HS-5 (cell line): ENCODE measurements at regions not wholly inside any gene's neighbourhood (a gene's known extent, or its start where the extent isn't known, plus 50 kb on each side); places are given as distances from the start of the nearest gene placed in this dataset.

Experiments
- DNase-seq: peaks from one replicate; pipeline ENCODE4 v3.0.0-alpha.2; 2012; ENCODE audit warnings: low read depth

- no peak for DNase-seq
Measured at GRCh38 chr2:2765176-2765800, 434.2 kb upstream of the MYT1L start.

GRCh38 chr2:2764739-2765138 is 433.7 kb upstream of the MYT1L start:
- no peak for DNase-seq

- no peak for DNase-seq
Measured at GRCh38 chr2:2764001-2764355, 432.9 kb upstream of the MYT1L start.

DNA sequence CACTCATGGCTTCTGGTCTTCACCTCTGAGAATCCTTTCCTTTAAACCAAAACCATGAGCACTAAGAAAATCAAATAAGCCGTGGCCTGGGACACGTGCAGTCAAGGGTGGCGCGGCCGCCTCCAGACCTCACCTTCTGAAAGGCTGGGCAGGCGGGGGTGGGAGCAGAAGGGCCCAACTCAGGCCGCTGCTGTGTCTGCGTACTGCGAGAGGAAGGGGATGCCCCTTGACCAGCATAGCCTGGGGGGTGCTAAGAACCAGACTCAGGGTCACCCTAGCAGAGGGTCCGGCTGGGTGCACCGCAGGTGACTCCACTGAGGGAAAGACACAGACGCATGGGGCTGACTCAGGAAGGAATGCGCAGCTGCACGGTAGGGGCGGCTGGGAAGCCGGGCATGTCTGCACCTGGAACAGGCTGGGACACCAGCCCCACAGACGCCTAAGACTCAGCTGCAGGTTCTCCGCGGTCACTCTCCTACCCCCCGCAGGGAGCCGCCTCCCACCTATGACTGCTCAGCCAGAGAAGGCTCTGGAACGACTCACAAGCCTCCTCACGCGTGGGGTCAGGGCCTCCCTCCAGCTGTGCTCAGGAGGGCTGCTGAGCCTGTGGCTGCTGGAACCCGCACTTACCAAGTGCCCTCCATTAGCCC is 432.4 kb upstream of the MYT1L start:
- DNase-seq = no peak

DNA sequence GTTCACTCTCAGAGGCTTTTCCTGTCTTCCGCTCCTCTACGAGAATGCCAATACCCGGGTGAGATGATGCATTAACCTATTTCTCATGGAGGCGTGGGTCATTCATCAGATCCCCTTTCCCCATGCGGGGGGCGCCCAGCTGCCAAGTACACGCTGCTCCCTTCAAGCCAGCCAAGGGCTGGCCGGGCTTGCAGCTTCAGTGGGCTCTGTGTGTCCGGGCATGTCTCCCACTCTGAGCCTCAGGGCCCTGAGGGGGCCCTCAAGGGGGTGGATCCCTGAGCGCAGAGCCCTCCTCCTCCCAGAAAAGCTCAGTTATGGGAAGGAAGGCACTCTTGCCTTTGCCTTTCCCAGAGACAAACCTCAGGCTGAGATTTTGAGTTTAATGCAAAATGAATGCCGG is 431.8 kb upstream of the MYT1L start:
- no peak for DNase-seq

DNA sequence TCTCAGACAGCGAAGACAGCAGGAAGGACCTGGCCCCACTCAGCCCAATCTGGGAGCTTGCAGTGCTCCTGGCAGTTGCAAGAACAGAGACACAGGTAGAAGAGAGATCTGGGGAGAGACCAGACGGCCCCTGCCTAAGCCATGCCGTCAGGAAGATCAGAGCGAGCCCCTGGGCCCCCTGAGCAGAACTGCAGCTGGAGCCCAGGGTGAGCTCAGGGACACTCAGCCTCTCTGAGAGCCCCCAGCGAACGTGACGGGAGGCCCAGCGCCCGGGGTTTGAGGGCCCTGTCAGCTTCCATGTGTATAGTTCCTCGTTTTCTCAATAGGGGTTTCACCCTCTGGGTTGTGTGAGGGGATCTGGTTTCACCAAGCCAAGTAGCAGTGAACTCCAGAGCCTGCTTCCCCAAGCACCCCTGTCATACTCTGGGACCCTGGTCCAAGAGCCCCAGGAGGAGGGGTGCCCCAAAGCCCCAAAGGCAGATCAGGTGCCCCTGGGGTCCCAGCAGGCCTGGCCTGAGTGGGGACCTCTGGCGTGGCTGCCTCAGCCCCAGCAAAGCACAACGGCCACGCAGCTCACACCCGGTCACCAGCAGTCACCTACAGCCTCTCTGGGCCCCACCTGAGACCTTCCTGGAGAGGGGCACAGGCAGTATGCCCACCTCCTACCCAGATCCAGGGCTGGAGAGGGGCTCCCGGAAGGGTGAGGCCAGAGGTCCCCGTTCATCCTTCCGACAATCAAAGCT is 431.3 kb upstream of the MYT1L start:
- no peak for DNase-seq

GRCh38 chr2:2758793-2759367 is 427.8 kb upstream of the MYT1L start:
- DNase-seq = no peak

- no peak for DNase-seq
Measured at GRCh38 chr2:2757764-2758163, 426.7 kb upstream of the MYT1L start.

- DNase-seq = no peak
Measured at GRCh38 chr2:2756886-2757285, 425.8 kb upstream of the MYT1L start.

- DNase-seq = no peak
Measured at GRCh38 chr2:2755990-2756389, 424.9 kb upstream of the MYT1L start.

- no peak for DNase-seq
Measured at GRCh38 chr2:2754940-2755339, 423.9 kb upstream of the MYT1L start.

- no peak for DNase-seq
Measured at GRCh38 chr2:2751715-2752315, 420.7 kb upstream of the MYT1L start.

- no peak for DNase-seq
Measured at GRCh38 chr2:2750867-2751714, 420.0 kb upstream of the MYT1L start.

GRCh38 chr2:2749206-2749598 is 418.1 kb upstream of the MYT1L start:
- DNase-seq = no peak

DNA sequence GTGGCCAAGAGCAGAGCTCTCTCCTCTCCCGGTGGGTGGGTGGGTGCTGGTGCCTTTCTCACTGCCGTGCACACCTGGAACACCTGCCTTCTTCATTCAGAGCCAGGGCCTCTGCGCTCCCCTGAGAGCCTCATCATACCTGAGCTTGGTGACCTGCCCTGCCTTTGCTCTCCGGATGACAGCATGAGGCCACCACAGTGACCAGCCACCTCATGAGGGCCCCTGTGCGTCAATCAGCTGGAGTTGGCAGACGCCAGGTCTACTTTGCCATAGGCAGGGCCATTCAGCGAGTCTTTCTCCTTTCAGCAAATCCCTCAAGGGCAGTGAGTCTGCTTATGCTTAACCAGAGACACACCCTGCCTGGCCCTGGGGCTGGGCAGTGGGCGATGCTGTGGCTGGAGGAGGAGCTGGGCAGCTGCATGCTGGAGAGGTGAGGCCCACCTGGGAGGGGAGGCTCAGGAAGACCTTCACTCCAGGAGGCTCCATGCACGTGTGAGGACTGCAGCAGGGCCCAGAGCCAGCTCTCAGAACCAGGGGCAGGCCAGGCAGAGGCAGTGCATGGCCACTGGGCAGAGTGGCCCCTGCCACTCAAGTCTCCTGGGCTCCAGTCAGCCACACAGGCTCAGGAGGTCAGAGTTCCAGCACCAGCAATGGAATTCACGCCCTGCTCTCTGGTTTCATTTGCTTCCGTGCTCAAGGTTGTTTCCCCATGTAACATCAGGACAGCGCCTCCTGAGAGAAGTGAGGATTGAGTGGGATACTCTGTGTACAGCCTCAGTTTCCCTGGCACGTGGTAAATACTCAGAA is 417.5 kb upstream of the MYT1L start:
- no peak for DNase-seq

DNA sequence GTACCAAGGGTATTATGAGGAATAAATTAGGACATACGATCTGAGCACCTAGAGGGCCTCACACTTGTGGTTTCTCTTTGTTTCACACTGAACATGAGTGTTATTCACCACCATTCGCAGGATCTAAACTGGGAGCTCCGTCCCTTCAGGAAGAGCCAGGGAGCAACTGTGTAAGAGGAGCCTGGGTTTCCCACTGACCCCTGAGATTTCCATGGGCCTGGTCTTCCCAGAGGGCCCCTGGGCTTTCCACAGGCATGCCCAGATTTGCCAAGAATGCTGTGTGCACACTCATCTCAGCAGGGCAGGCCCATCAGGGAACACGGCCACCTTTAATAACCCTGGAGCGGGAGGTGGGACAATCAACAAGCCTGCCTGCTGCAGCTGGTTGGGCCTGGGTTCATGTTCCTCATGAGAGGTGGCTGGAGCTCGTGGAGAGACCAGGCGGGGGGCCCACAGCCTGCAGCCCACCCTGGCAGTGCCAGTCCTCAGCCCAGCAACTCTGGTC is 416.8 kb upstream of the MYT1L start:
- no peak for DNase-seq

DNA sequence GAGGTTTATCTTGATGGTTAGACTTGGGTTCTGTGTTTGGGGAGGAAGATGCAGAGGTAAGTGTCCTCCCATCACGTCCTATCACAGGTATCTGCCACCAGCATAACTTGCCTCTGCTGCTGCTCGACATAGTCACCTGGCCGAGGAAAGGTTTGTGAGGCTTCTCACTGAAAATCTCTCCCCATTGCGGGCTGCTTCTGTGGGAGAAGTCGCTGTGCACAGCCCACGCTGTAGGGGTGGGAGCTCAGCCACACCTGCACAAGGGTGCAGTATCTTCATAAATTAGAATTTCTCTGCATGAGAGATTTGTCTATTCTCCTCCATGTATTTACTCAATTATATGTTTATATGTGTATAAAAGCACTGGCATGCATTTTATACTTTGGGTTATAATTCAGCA is 415.7 kb upstream of the MYT1L start:
- DNase-seq = no peak

DNA sequence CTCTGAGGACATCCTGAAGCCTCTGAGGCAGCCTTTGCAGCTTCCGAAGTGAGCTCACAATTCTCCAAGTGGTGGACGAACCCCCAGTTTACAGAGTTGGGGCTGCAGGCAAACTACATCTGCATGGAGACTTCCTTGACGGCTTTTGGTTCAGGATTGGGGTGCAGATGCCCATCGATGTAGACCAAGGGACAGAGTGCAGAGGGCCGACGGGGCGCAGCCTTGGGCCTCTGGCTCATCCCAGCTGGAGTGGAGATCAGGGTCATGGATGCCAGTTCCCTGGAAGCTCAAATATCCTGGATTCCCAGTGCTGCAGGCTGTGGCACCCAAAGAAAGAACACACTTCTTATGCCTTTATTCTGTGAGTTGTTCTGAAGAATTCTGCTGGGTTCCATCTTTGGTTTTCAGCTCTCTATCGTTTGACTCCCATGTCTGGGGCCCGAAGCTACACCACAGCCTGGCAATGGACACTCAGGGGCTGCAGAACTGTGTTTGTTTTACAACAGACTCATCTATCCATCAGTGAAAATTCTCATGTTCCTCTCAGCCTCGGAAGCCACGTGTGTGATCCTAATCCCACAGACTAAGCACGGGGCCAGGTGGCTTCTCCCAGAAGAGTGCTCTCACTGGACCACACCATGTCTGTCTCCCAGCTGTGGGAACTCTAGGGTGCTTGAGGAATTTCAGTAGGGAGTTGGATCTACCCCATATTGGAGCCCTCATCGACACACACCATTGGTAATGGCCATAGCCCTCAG is 414.1 kb upstream of the MYT1L start:
- DNase-seq = no peak

- no peak for DNase-seq
Measured at GRCh38 chr2:2744107-2744506, 413.0 kb upstream of the MYT1L start.

DNA sequence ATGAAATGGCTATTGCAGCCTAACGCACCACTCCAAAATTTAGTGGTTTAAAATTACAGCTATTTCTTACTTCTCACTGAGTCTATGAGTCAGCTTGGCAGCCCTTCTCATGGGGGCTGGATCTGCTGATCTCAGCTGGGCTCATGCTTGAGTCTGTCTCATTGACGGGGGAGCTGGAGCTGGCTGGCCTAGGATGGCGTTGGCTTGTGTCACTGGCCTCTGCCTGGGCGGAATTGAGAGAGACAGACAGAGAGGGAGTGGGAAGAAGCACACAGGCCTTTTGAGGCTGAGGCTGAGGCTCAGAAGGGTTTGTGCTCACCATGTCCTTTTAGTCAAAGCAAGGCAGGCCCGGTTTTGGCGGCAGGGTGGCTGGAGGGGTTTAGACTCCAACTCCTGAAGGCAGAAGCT is 412.1 kb upstream of the MYT1L start:
- no peak for DNase-seq
